NCI-H2107 treated with DMSO at 0.1 percent for 48 hours (cell line): ENCODE measurements at regions not wholly inside any gene's neighbourhood (a gene's known extent, or its start where the extent isn't known, plus 50 kb on each side); places are given as distances from the start of the nearest gene placed in this dataset.
"Not testable (repeated sequence)": the region's sequence is repeated elsewhere in the genome, so short reads cannot be mapped to it uniquely, and the experiment has no call there.

Source experiments
- DNase-seq: peaks from one replicate; lab custom pipeline; 2025; ENCODE audit not compliant: unreplicated experiment; lab: John Stamatoyannopoulos, UW

DNA sequence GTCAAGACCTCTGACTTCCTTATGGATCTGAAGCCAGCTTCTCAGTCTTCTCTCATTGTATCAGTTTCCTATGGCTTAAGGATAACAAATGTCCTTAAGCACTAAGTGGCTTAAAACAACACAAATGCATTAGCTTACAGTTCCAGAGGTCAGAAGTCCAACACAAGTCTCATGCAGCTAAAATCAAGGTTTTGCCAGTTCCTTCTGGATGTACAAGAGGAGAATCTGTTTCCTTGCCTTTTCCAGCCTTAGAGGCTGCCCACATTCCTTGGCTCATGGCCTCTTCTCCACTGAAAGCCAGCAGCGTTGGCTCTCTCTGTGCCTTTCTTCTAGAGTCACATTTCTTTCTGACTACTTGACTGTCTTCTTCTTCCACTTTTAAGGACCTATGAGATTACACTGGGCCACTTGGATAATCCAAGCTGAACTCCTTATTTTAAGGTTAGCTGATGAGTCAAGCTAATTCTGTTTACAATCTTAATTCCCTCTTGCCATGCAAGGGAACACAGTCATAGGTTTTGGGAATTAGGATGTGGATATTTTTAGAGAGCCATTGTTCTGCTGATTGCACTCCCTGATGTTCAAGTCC is 179.0 kb downstream of the BCAS1 start:
- no peak for DNase-seq

DNA sequence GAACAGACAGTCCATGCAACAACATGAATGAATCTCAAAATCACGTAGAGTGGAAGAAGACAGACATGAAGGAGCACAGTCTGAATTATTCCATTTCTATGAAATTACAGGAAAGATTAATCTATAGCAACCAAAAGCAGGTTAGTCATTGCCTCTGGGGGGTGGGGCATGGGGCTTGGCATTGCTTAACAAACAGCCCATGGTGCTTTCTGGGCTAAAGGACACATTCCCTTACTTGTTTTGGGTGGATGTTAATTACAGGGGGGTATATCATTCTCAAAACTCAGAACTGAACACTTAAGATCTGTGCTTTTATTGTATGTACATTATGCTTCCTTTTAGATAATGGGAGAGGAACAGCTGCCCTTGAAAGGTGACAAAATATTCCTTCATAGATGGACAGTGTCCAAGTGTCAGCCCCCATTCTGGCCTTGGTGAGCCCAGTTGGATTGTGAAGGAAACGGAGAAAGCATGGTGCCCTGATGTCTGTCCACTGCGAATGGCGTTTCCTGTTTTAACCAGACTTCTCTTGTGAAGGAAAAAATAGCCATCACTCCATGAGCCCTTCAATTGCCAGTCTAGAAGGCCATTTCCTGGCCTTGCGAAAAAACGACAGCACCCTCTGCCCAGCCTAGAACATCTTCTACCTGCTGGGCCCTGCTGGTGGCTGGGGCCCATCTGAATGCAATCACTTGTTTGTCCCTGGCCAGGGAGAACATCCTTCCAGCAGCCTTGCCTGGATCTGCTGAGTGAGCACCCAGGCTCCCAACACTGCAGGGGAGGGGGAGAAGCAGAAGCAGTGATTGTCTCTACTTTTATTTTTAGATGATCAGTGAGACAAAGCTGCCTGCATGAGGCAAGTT is 179.7 kb downstream of the BCAS1 start:
- DNase-seq: no peak

DNA sequence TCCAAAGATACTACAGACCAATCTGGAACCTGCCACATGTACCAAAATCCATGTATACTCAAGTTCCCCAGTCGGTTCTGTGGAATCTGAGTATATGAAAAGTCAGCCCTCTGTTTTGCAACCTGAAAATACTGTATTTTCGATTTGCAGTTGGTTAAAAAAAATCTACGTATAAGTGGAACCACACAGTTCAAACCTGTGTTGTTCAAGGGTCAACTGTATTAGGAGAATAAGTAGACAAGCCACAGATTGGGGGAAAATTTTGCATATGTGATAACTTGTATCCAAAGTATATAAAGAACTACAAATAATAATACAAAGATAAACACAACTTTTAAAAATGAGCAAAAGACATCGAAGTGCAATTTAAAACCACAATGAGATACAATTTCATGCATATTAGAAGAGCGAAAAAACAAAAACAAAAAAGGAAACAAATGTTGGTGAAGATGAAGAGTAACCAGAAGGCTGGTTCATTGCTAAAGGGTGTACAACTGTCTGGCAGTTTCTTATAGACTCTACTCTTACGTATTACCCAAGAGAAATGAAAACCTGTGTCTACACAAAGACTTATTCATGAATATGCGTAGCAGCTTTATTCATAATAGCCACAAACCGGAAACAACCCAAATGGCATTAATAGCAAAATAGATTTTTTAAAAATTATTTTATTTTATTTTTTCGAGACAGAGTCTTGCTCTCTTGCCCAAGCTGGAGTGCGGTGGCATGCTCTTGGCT is 180.8 kb downstream of the BCAS1 start:
- no peak for DNase-seq

DNA sequence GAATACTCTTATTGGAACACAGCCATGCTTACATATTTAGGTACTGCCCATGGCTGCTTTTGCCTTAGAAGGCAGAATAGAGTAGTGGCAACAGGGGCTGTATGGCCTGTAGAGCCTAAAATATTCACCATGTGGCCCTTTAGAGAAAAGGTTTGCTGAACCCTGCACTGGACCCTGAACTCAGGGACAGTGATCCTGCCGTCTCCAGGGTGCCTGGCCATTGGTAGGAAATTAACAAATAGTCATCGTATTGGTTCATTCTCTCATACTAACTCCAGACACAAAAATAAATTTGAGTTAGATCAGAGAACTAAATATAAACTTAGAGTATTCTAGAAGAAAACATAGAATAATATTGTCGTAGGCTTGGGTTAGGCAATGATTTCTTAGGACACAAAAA is 181.4 kb downstream of the BCAS1 start:
- no peak for DNase-seq

DNA sequence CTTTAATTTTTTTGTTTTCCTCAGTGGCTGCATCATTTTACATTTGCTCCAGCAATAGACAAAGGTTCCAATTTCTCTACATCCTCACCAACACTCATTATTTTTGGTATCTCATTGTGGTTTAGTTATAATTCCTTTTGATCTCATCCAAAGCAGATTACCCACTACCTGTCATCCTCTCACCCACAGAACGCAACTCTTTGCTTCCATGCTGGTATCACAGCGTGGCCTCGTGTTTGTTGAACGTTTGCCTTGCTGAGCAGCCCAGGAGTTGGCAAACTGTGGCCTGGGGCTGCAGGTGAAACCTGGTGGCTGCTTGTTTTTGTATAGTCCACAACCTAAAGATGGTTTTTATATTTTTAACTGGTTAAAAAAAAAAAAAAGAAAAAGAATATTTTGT is 181.9 kb downstream of the BCAS1 start:
- DNase-seq: no peak

DNA sequence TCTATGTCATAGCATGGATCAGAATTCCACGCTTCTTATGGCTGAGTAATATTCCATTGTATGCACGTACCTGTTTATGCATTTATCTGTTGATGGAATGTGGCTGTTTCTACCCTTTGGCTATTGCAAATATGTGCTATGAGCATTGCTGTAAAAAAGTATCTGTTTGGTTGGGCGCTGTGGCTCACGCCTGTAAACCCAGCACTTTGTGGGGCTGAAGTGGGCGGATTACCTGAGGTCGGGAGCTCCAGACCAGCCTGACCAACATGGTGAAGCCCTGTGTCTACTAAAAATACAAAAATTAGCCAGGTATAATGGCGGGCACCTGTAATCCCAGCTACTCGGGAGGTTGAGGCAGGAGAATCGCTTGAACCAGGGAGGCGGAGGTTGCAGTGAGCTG is 182.4 kb downstream of the BCAS1 start:
- DNase-seq: no peak

DNA sequence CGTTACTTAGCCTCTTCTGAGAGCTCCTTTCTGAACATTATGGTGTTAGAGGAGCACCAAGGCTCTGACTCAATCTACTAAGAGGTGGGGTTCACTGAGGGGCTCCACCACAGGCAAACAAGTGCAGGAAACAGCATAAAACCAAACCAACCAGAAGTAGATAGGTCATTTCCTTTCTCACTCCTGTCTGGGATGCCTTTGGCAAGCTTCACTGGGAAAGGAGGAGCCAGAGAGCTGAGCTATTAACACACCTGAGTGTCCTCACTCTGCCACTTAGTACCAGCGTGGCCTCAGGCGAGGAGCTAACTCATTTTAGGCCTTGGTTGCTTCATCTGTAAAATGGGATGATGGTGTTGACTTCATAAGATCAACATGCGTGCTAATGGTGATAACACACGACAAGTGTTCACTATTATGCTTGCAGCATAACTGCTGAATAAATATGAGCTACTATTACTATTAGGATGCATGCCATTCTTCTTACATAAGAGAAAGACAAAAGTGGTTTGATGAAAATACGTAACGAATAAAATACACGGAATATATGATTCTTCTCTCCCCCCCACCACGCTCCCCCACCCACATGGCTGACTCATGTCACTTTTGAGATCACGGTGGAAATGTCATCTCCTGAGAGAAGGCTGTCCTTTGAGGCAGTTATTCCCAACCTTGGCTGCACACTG is 185.4 kb downstream of the BCAS1 start:
- DNase-seq: no peak

DNA sequence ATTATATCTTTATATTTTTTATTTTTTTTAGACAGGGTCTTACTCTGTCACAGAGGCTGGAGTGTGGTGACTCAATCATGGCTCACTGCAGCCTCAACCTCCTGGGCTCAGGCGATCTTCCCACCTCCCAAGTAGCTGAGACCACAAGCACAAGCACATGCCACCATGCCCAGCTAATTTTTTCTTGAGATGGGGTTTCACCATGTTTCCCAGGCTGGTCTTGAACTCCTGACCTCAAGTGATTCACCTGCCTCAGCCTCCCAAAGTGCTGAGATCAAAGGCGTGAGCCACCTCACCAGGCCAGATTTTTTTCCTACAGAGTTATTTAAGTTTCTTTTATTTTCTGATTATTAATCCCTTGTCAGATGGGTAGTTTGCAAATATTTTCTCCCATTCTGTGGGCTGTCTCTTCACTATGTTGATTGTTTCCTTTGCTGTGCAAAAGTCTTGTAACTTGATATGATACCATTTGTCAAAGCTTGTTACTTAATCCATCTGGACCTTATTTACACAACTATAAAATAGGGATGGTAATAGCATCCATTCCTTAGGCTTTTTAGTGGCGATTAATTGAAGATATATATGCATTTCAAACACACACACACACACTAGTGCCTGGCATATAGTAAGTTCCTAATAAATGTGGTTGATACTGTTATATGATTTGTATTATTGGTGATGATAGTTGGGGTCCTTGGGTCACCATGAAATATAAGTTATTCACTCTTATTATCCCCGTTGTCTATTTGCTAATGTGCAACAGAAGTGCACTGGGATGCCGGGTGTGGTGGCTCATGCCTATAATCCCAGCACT is 187.1 kb downstream of the BCAS1 start:
- DNase-seq: no peak

DNA sequence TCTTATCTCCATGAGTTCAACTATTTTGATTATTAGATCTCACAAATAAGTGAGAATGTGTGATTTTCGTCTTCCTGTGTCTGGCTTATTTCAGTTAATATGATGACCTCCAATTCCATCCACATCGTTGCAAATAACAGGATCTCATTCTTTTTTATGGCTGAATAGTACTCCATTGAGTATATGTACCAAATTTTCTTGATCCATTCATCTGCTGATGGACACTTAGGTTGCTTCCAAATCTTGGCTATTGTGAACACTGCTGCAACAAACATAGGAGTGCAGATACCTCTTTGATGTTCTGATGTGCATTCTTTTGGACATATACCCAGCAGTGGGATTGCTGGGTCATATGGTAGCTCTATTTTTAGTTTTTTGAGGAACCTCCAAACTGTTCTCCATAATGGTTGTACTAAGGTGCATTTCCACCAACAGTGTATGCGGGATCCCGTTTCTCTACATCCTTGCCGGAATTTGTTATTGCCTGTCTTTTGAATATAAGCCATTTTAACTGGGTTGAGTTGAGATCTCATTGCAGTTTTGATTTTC is 187.9 kb downstream of the BCAS1 start:
- DNase-seq: not testable (repeated sequence)

DNA sequence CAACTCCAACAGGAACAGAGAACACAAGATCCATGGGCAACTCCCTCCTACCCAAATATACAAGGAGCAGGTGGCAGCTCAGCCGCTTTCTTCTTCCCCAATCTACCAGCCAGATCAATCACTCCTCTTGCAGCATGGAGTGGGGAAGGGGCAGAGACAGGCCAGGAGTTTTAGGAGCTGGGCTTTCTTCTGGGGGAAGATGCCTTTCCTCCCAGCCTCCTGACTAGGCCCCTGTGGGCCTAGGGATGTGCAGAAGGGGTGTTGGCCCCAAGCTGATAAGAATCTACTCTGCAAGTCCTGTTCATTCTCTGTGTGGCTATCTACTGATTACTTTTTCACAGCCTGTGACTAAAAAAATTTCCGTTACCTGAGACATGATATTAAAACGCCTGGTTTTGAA is 189.0 kb downstream of the BCAS1 start:
- DNase-seq: no peak

DNA sequence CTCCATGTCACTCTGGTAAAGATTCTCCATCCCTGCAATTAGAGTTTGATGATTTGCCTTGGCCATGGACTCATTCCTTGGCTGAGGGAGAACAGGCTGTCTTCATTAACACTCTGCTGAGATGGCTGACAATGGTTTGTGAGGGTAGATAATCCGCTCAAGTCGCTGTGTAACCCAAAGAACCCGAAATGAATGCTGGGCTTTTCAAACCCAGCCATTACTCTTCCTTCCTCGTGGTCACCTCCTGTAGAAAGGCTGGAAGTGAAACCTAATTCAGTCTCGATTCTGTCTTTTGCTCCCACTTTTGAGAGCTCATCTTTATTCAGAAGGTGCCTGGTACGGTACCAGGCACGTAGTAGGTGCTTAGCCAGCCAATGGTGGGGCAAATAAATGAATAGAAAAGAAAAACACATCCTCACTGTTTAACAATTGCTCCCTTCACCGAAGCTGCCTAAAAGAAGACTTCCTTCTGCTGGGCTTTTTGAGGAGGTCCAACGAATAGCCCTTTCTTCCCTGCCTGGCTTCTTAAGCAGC is 190.2 kb downstream of the BCAS1 start:
- no peak for DNase-seq

DNA sequence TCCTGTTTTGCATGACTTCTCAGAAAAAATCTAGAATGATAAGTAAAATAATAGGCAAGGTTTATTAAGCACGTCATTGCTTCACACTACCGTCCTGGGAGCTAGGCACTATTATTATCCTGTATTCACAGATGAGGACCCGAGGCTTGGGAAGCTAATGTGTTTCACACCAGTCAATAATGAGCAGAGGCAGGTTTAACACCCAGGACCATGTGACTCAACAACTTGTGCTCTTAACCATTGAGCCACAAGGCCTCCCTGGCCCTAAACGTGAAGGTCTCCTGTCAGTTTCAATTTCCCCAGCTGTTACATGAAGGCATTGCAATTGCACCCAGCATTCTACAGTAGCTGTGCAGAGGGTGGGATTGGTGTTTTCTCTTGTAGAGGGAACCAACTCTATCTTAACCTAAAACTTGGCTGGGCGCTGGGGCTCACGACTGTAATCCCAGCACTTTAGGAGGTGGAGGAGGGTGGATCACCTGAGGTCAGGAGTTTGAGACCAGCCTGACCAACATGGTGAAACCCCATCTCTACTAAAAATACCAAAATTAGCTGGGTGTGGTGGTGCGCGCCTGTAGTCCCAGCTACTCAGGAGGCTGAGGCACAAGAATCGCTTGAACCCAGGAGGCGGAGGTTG is 191.2 kb downstream of the BCAS1 start:
- no peak for DNase-seq

DNA sequence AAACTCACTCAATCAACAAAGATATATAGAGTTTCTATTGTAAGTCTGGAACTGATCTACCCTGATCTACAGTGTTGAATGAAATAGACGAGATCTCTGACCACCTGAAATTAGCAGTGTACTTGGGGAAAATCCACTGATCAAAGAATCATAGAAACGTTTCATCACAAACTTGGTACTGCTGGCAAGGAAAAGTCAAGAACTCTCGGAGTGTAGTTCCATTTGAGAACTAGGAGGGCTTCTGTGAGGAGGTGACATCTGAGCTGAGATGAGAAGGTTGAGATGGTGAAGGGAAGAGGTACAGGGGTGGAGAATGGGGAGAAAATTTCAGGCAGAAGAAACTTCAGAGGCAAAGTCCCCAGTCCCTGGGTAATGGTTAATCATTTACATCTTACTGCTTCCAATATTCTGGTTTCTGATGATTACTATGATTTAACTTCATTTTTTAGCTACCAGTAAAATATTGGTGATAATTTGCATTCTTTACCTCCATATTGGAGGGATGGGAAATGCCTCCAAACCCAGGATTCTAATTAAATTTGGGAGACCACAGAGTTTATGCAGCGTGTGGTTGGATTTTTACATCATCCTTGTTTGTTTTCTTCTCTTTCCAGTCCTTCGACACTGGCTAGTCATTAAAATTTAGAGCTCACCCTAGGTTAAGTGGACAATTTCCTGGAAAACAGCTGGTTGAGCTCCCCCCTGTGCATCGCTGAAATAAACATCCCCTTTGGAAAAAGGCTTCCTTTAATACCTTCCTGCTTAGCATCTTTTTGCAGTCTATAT is 191.9 kb downstream of the BCAS1 start:
- DNase-seq: no peak

DNA sequence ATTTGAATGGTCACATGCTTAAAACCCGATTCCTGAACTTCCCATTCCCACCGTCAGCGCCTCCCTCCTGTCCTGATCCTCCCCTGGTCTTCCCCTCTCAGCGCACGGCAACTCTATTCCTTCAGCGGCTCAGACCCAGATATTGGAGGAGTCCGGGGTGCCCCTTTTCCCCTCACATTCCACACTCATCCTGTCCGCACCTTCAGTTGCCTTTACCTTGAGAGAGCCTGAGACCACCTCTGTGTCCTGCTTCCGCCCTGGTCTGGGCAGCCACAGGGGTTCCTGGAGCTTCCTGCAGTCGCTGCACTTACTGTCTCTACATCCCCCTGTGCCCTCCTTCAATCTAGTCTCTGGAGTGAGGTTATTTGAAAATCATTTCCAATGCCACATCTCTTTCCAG is 193.4 kb downstream of the BCAS1 start:
- DNase-seq: no peak

DNA sequence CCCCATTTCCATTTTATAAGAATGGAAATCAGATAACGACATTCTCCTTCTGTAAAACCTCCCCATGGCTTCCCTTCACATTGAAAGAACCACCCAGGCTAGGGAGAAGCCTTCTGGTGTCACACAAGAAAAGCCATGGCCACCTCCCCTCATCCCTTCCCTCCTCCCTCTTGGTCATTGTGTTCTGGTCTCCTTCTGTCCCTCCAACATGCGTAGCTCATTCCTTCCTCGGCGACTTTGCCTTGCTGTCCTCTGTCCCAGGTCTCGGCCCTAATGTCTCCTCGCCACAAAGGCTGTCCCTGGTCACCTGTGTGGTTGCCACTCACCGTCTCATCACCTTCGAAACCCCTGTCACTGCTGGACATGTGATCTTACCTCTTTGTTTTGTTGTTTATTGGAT is 193.9 kb downstream of the BCAS1 start:
- DNase-seq: no peak

DNA sequence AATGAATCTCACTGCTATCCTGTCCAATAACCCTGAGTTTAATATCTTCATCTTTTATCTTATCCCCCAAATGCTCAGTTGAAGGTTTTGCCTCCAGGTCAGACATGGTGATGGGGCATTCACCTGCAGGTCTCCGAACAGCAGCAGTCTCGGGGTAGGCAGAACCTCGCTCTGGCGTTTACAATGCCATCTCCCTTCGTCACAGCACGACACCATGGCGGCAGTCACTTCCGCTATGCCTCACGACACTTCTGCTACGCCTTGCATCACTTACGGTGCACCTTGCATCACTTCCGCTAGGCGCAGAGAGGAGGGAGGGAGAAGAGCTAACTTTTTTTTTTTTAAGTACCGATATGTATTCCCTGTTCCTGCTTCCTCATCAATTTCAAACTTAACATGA is 194.9 kb downstream of the BCAS1 start:
- DNase-seq: no peak

DNA sequence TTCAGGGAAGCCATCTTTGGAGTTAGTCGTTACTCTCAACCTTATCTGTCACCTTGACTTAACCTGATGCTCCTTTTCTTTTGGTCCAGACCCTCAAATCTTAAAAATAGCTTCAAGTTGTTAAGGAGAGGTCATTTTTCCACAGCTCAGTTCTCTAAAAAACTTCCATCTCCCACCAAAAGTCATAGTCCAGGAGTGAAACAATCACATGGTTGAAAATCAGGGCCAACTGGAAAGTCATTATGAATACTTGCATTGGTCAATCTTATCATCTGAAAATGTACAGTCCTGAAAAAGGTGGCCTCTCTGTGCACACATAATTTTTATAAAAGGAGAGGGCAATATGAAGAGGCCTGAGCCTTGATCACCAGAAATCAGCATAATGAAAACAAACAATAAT is 195.7 kb downstream of the BCAS1 start:
- no peak for DNase-seq

DNA sequence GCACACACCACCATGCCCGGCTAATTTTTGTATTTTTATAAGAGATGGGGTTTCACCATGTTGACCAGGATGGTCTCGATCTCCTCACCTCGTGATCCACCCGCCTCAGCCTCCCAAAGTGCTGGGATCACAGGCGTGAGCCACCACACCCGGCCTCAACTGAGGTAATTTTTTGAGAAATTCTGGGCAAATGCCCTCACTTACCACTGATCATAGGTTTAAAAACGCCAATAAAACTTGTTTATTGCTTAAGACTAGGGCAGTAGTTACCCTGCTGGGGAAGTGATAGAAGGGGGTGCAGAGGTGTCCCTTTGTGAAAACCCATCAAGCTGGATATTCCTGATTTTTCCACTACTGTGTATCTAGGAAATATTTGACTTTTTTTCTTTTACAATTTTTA is 196.3 kb downstream of the BCAS1 start:
- no peak for DNase-seq

DNA sequence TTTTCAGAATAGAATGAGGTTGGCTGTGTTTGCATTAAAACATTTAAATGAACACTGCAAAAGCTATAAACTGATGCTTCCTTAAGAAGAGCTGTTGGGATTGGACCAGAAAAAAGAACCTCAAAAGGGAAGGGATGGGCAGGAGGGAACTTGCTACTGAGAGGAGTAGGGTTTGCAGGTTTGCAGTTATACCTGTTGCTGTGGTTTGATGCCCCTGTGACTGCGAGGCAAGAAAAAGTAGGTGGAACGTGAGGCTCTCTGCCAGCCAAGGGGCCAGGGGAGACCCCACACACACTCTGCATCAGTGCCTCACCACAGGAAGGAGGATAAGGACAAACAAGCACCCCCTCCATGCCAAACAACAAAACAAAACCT is 197.2 kb downstream of the BCAS1 start:
- peak; percentile 35 for DNase-seq
